ENCODE measurements at regions not wholly inside any gene's neighbourhood (a gene's known extent, or its start where the extent isn't known, plus 50 kb on each side); places are given as distances from the start of the nearest gene placed in this dataset.

- Mint-ChIP-seq H3K9me3 (ENCODE audit: unreplicated experiment) (no peaks in the 10 kb centered on the region), H3K27me3 (ENCODE audit: unreplicated experiment) (peaks cover 4% of the 10 kb centered on the region), H3K4me1 (ENCODE audit: unreplicated experiment) (no peaks in the 10 kb centered on the region)
Observed at GRCh38 chr11:130651066-130651855, 202.8 kb downstream of the ADAMTS15 start.

GRCh38 chr11:130652671-130653335, 204.4 kb downstream of the ADAMTS15 start:
- no peak for TF ChIP-seq CTCF (IDR thresholded peaks at IDR 0.05; ENCODE audit: unreplicated experiment)
- Mint-ChIP-seq H3K4me3 (ENCODE audit: unreplicated experiment) (no peak overlapping the region), H3K27ac (ENCODE audit: unreplicated experiment) (no peak overlapping the region), H3K4me1 (ENCODE audit: unreplicated experiment) (no peaks in the 10 kb centered on the region), H3K9me3 (ENCODE audit: unreplicated experiment) (no peaks in the 10 kb centered on the region), H3K36me3 (ENCODE audit: low read depth, unreplicated experiment) (no peaks in the 10 kb centered on the region), H3K27me3 (ENCODE audit: unreplicated experiment) (peaks cover 4% of the 10 kb centered on the region)
- DNase-seq (ENCODE audit: low spot score): no peak

More at GRCh38 chr11:130651066-130651855, 202.8 kb downstream of the ADAMTS15 start:
- DNase-seq (ENCODE audit: low spot score): no peak
- H3K27ac Mint-ChIP-seq (ENCODE audit: unreplicated experiment): no peak overlapping the region
- no peak overlapping the region for H3K4me3 Mint-ChIP-seq (ENCODE audit: unreplicated experiment)
- no peaks in the 10 kb centered on the region for H3K36me3 Mint-ChIP-seq (ENCODE audit: low read depth, unreplicated experiment)
- TF ChIP-seq CTCF (IDR thresholded peaks at IDR 0.05; ENCODE audit: unreplicated experiment): no peak

- Mint-ChIP-seq H3K27me3 (ENCODE audit: unreplicated experiment) (peaks cover 4% of the 10 kb centered on the region), H3K9me3 (ENCODE audit: unreplicated experiment) (no peaks in the 10 kb centered on the region), H3K27ac (ENCODE audit: unreplicated experiment) (no peak overlapping the region), H3K4me1 (ENCODE audit: unreplicated experiment) (no peaks in the 10 kb centered on the region), H3K4me3 (ENCODE audit: unreplicated experiment) (no peak overlapping the region), H3K36me3 (ENCODE audit: low read depth, unreplicated experiment) (no peaks in the 10 kb centered on the region)
- TF ChIP-seq CTCF (IDR thresholded peaks at IDR 0.05; ENCODE audit: unreplicated experiment): no peak
- DNase-seq (ENCODE audit: low spot score): no peak
Observed at GRCh38 chr11:130653838-130654636, 205.6 kb downstream of the ADAMTS15 start.

GRCh38 chr11:130655300-130655699, 206.9 kb downstream of the ADAMTS15 start:
- Mint-ChIP-seq H3K9me3 (ENCODE audit: unreplicated experiment) (no peaks in the 10 kb centered on the region), H3K27me3 (ENCODE audit: unreplicated experiment) (peaks cover 4% of the 10 kb centered on the region), H3K4me3 (ENCODE audit: unreplicated experiment) (no peak overlapping the region), H3K36me3 (ENCODE audit: low read depth, unreplicated experiment) (no peaks in the 10 kb centered on the region), H3K27ac (ENCODE audit: unreplicated experiment) (no peak overlapping the region), H3K4me1 (ENCODE audit: unreplicated experiment) (no peaks in the 10 kb centered on the region)
- DNase-seq (ENCODE audit: low spot score): no peak
- no peak for TF ChIP-seq CTCF (IDR thresholded peaks at IDR 0.05; ENCODE audit: unreplicated experiment)
